HG02970 (cell line): ENCODE measurements at regions not wholly inside any gene's neighbourhood (a gene's known extent, or its start where the extent isn't known, plus 50 kb on each side); places are given as distances from the start of the nearest gene placed in this dataset.

Experiments
- ATAC-seq: cut with Tn5 transposase; IDR thresholded peaks from one replicate; pipeline ENCODE4 v1.9.1; 2021; ENCODE audit warnings: mild to moderate bottlenecking, moderate library complexity, moderate number of reproducible peaks; ENCODE audit not compliant: unreplicated experiment, low FRiP score

GRCh38 chr9:81490605-81491331 lies 198.6 kb downstream of the TLE1 start:
- no peak for ATAC-seq

GRCh38 chr9:81489046-81489445 lies 200.3 kb downstream of the TLE1 start:
- no peak for ATAC-seq

GRCh38 chr9:81480828-81481604 lies 208.3 kb downstream of the TLE1 start:
- ATAC-seq, result no peak

GRCh38 chr9:81479573-81479972 lies 209.8 kb downstream of the TLE1 start:
- ATAC-seq, result no peak

GRCh38 chr9:81477669-81478068 lies 211.7 kb downstream of the TLE1 start:
- no peak for ATAC-seq

GRCh38 chr9:81476813-81477490 lies 212.4 kb downstream of the TLE1 start:
- ATAC-seq, result no peak

GRCh38 chr9:81474792-81475191 lies 214.6 kb downstream of the TLE1 start:
- no peak for ATAC-seq

GRCh38 chr9:81474125-81474524 lies 215.2 kb downstream of the TLE1 start:
- ATAC-seq, result no peak

- ATAC-seq, result no peak
Observed at GRCh38 chr9:81473708-81474107, 215.6 kb downstream of the TLE1 start.

- ATAC-seq, result no peak
Observed at GRCh38 chr9:81473206-81473605, 216.1 kb downstream of the TLE1 start.

- ATAC-seq, result no peak
Observed at GRCh38 chr9:81472701-81473100, 216.6 kb downstream of the TLE1 start.

GRCh38 chr9:81470864-81471263 lies 218.5 kb downstream of the TLE1 start:
- no peak for ATAC-seq

GRCh38 chr9:81468084-81468595 lies 221.2 kb downstream of the TLE1 start:
- no peak for ATAC-seq

GRCh38 chr9:81466981-81467380 lies 222.4 kb downstream of the TLE1 start:
- ATAC-seq, result no peak

- ATAC-seq, result no peak
Observed at GRCh38 chr9:81465468-81466011, 223.8 kb downstream of the TLE1 start.

- no peak for ATAC-seq
Observed at GRCh38 chr9:81462801-81463200, 226.5 kb downstream of the TLE1 start.

GRCh38 chr9:81461196-81461595 lies 228.2 kb downstream of the TLE1 start:
- ATAC-seq, result no peak

- ATAC-seq, result no peak
Observed at GRCh38 chr9:81460693-81461092, 228.7 kb downstream of the TLE1 start.

GRCh38 chr9:81459591-81459990 lies 229.8 kb downstream of the TLE1 start:
- ATAC-seq, result no peak

GRCh38 chr9:81456431-81457006 lies 232.8 kb downstream of the TLE1 start:
- ATAC-seq, result no peak
